Thoracic aorta (tissue), 2 donors: ENCODE measurements at regions not wholly inside any gene's neighbourhood (a gene's known extent, or its start where the extent isn't known, plus 50 kb on each side); places are given as distances from the start of the nearest gene placed in this dataset.
"Not testable (repeated sequence)": the region's sequence is repeated elsewhere in the genome, so short reads cannot be mapped to it uniquely, and the experiment has no call there.

ENCODE experiments used
- ATAC-seq: fragments of 150-250 bp; one replicate; pipeline ENCODE4 v1.8.0; 2017; ENCODE audit warnings: low read depth; ENCODE audit not compliant: insufficient number of reproducible peaks, low FRiP score
- DNase-seq: peaks from one replicate; pipeline ENCODE4 v3.0.0-alpha.2; 2020; ENCODE audit warnings: low spot score
- H3K27ac ChIP-seq, 2 donors: fragments of 200-600 bp; sonication (generic); 1 replicate in 1 of 2; 2 replicates in 1 of 2; pipeline ENCODE4 v1.5.1; 2016; ENCODE audit warnings: mild to moderate bottlenecking in 2 of 2, moderate library complexity in 2 of 2
- H3K27me3 ChIP-seq: fragments of 200-600 bp; sonication (generic); replicated peaks from 2 replicates; pipeline ENCODE4 v1.6.0; 2016; ENCODE audit warnings: mild to moderate bottlenecking; ENCODE audit not compliant: insufficient read depth
- H3K36me3 ChIP-seq: fragments of 200-600 bp; sonication (generic); one replicate; pipeline ENCODE4 v1.5.1; 2016
- H3K4me1 ChIP-seq, 2 donors: fragments of 200-600 bp; sonication (generic); 1 replicate in 1 of 2; 2 replicates in 1 of 2; pipeline versions ENCODE4 v1.5.1 to v1.6.0; 2016; ENCODE audit warnings: low read depth in 2 of 2, mild to moderate bottlenecking in 1 of 2; ENCODE audit not compliant: control insufficient read depth in 1 of 2
- H3K4me3 ChIP-seq: fragments of 200-600 bp; sonication (generic); 2 replicates; pipeline ENCODE4 v1.5.1; 2016; ENCODE audit warnings: mild to moderate bottlenecking
- H3K9me3 ChIP-seq: fragments of 200-600 bp; sonication (generic); 2 replicates; pipeline ENCODE4 v1.5.1; 2016
- CTCF ChIP-seq: fragments of 200-600 bp; sonication (generic); IDR thresholded peaks from one replicate; pipeline ENCODE4 v1.5.1; 2019; ENCODE audit warnings: antibody characterized with exemption

- TF ChIP-seq CTCF: no peak
- H3K27me3 ChIP-seq: no peaks in the 10 kb centered on the region
- no peaks in the 10 kb centered on the region for H3K4me1 ChIP-seq
- no peak overlapping the region for H3K4me3 ChIP-seq
- DNase-seq (no peak), ATAC-seq (no peak)
- H3K36me3 ChIP-seq: no peaks in the 10 kb centered on the region
- peaks cover 12% of the 10 kb centered on the region for H3K9me3 ChIP-seq
- H3K27ac ChIP-seq: no peak overlapping the region
Observed at GRCh38 chr3:20484126-20484525, 298.1 kb upstream of the SGO1 start.

- Histone ChIP-seq H3K27me3 (no peaks in the 10 kb centered on the region), H3K4me1 (no peaks in the 10 kb centered on the region), H3K9me3 (peaks cover 12% of the 10 kb centered on the region), H3K4me3 (no peak overlapping the region), H3K27ac (no peak overlapping the region), H3K36me3 (no peaks in the 10 kb centered on the region)
- no peak for TF ChIP-seq CTCF
- DNase-seq (no peak), ATAC-seq (no peak)
Observed at GRCh38 chr3:20482350-20482749, 296.3 kb upstream of the SGO1 start.

- Histone ChIP-seq H3K27ac (no peak overlapping the region), H3K9me3 (peaks cover 12% of the 10 kb centered on the region), H3K4me3 (no peak overlapping the region), H3K4me1 (no peaks in the 10 kb centered on the region), H3K27me3 (no peaks in the 10 kb centered on the region), H3K36me3 (no peaks in the 10 kb centered on the region)
- DNase-seq: no peak
- ATAC-seq: no peak
- no peak for TF ChIP-seq CTCF
Observed at GRCh38 chr3:20480786-20481365, 294.9 kb upstream of the SGO1 start.

- H3K27me3 ChIP-seq: no peaks in the 10 kb centered on the region
- H3K9me3 ChIP-seq: peaks cover 9% of the 10 kb centered on the region
- ATAC-seq: no peak
- no peak overlapping the region for H3K27ac ChIP-seq
- TF ChIP-seq CTCF: no peak
- no peaks in the 10 kb centered on the region for H3K36me3 ChIP-seq
- no peak for DNase-seq
- no peak overlapping the region for H3K4me3 ChIP-seq
- no peaks in the 10 kb centered on the region for H3K4me1 ChIP-seq
Observed at GRCh38 chr3:20478436-20478835, 292.4 kb upstream of the SGO1 start.

- H3K4me1 ChIP-seq, ATAC-seq, H3K36me3 ChIP-seq, H3K27me3 ChIP-seq, H3K27ac ChIP-seq, H3K9me3 ChIP-seq, DNase-seq, H3K4me3 ChIP-seq: not testable (repeated sequence)
Observed at GRCh38 chr3:20464237-20464636, 278.2 kb upstream of the SGO1 start.

- H3K36me3 ChIP-seq: no peaks in the 10 kb centered on the region
- no peak for DNase-seq
- no peak overlapping the region for H3K27ac ChIP-seq
- ATAC-seq: no peak
- H3K4me3 ChIP-seq: no peak overlapping the region
- no peaks in the 10 kb centered on the region for H3K9me3 ChIP-seq
- TF ChIP-seq CTCF: no peak
- no peaks in the 10 kb centered on the region for H3K4me1 ChIP-seq
- H3K27me3 ChIP-seq: no peaks in the 10 kb centered on the region
Observed at GRCh38 chr3:20462723-20463122, 276.7 kb upstream of the SGO1 start.
